ENCODE measurements at regions not wholly inside any gene's neighbourhood (a gene's known extent, or its start where the extent isn't known, plus 50 kb on each side); places are given as distances from the start of the nearest gene placed in this dataset.

DNA sequence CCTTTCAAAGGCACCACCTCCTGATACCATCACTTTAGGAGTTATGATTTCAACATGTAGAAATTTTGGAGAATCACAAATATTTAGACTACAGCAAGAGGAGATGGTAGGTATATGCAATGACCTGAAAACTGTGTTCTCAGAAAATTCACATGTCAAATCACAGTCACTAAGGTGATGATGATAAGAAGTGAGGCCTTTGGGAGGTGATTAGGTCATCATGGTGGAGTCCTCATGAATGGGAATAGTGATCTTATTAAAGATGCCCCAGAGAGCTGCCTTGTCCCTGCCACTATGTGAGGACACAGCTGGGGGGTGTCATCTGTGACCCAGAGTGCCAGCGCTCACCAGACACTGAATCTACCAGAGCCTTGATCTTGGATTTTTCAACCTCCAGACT, 513.5 kb upstream of the TUSC1 start:
- TF ChIP-seq EZH2phosphoT487 (IDR thresholded peaks at IDR 0.05; ENCODE audit: insufficient read depth, low read depth) (no peak), EZH2 (IDR thresholded peaks at IDR 0.05; ENCODE audit: insufficient read depth, poor library complexity, severe bottlenecking) (no peak)
